HG03520 (cell line): ENCODE measurements at regions not wholly inside any gene's neighbourhood (a gene's known extent, or its start where the extent isn't known, plus 50 kb on each side); places are given as distances from the start of the nearest gene placed in this dataset.

Experiments used
- ATAC-seq: cut with Tn5 transposase; IDR thresholded peaks from one replicate; pipeline ENCODE4 v1.9.1; 2021; ENCODE audit warnings: mild to moderate bottlenecking, moderate library complexity; ENCODE audit not compliant: unreplicated experiment

DNA sequence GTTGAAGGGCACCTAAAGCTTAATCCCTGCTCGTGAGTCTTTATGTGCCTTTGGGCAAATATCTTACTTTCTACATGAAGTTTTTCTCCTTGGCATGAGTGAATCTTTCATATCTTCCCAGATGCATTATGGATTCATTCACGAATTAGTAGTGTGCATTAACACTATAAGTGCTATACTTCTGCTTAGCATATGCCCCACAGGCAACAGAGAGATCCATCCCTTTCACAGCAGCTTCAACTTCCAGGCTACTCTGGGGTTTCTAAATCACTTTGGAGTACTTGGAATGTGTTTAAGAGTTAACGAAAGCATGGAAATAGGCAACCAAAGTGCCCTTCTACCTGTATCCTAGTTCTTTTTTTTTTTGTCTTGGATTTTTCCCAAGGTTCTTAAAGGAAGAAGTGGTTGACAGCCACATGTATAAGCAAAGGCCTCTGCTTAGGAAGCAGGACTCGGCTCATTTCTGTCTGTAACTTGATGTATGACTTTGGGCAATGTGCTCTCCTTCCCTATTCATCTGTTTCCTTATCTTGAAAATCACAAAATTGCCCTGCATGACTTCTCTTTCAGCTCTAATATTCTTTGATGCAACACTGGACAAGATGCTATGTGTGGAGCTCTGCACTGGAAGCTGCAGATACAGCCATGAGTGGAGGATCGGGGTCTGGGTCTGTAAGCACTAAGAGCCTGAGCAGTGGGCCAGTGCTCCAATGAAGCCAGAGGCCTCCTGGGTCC lies 54.5 kb upstream of the ME3 start:
- ATAC-seq: no peak

DNA sequence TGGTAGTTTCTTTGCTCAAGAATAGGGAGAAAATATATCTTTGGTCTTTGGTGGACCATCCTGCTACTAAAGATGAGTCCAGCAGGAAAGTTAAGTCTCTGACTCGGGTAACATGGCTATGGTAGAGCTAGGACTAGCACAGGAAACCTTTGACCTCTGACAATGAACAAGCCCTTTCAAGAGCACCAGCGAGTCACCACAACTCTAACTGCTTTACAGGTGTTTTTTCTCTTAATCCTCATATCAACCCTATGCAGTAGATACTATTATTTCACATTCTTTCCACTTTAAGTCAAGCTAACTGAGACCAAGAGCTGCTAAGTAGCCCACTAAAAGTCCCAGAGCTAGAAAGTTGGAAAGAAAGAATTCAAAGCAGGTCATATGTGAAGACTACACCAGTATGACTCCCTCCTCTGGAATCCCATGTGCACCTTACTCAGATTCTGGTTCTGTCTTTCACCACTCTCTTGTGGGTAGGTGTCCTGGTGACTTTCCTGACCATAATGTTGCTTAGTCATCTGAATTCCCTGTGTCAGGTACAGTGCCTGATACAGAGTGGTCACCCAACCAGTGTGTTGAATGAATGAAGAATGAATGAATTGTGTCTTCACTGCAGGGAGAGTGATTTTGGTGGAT lies 53.8 kb upstream of the ME3 start:
- no peak for ATAC-seq

DNA sequence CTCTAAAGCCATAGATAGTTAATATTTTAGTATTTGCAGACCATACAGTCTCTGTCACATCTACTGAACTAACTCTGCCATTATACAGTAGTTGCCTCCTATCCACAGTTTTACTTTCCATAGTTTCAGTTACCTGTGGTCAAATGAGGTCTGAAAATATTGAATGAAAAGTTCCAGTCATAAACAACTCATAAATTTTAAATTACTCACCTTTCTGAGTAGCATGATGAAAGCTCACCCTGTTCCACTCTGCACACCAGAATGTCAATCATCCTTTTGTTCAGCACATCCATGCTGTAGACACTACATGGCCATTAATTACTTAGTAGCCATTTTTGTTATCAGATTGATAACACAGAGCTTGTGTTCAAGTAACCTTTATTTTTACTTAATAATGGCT lies 51.7 kb upstream of the ME3 start:
- ATAC-seq: no peak

DNA sequence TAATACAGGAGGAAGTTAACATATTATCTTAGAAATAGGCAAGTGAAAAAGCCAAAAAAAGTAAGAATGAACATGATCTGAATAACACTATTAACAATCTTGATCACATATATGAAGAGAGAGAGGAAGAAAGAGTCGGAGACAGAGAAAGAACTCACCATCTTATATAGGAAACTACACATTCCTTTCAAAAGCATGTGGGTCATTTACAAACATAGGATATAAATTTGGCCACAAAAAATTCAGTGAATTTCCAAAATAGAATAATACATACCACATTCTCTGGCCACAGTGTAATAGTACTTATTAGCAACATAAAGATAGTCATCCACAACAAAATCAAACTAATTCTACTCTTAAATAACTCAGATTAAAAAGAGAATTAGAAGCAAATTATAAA lies 50.9 kb upstream of the ME3 start:
- no peak for ATAC-seq

DNA sequence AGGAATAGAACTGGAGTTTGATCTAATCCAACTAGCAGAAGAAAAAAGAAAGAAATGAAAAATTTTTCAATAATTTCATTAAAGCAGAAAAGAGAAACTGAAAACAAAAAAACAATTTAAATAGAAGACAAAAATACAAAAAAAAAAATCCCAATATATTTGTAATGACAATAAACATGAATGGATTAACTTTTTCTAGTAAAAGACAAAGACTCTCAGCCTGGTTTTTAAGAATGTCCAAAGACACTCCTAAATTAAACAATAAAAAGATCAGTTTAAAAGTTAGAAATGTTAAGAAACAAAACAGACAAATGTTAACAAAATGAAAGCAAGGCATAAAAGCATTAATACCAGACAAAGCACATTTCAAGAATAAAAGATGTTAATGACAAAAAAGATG lies 50.3 kb upstream of the ME3 start:
- ATAC-seq: no peak
